NCI-H128 (cell line): ENCODE measurements at regions not wholly inside any gene's neighbourhood (a gene's known extent, or its start where the extent isn't known, plus 50 kb on each side); places are given as distances from the start of the nearest gene placed in this dataset.
"Not testable (repeated sequence)": the region's sequence is repeated elsewhere in the genome, so short reads cannot be mapped to it uniquely, and the experiment has no call there.

Source experiments
- DNase-seq: peaks from one replicate; lab custom pipeline; 2025; ENCODE audit not compliant: unreplicated experiment; lab: John Stamatoyannopoulos, UW

- DNase-seq: no peak
Measured at GRCh38 chr1:195763907-195764374, 844.3 kb downstream of the KCNT2 start.

GRCh38 chr1:195763146-195763906 is 844.9 kb downstream of the KCNT2 start:
- no peak for DNase-seq

- no peak for DNase-seq
Measured at GRCh38 chr1:195761104-195761503, 847.1 kb downstream of the KCNT2 start.

DNA sequence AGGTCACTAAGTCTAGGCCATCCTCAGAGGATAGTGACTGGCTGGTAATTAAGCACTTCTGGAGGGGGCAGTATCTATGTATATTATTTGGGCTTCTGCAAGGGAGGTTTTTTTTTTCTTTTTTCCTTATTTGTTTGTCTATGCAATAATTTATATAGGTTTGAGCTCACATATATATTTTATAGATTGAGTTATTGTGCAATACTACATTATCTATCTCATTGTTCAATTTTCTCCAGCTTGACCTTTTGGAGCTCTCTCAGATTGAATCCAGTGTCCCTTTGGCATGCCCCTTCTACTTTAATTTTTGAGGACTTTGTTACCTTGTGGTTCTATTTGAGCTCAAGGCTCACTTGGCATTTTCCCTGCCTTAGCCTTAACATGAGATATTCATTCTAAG is 852.1 kb downstream of the KCNT2 start:
- DNase-seq: no peak

DNA sequence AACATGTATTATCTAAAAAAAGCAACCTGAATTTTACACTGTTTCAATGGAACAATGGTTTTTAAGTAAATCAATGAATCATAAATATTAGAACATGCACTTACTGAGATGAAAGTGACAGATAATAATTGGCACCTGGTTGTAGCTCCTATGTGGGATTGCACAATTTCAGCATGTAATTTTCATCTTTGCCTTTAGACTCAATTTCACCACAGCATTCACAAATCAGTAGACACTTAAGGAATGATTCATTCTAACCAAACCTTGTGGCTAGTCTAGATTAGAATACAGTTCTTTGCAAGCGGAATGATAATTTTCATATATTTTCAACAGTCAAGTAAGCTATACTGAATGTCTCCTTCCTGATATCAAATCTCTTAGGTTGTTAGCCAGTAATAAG is 853.4 kb downstream of the KCNT2 start:
- no peak for DNase-seq

GRCh38 chr1:195754303-195754702 is 853.9 kb downstream of the KCNT2 start:
- no peak for DNase-seq

DNA sequence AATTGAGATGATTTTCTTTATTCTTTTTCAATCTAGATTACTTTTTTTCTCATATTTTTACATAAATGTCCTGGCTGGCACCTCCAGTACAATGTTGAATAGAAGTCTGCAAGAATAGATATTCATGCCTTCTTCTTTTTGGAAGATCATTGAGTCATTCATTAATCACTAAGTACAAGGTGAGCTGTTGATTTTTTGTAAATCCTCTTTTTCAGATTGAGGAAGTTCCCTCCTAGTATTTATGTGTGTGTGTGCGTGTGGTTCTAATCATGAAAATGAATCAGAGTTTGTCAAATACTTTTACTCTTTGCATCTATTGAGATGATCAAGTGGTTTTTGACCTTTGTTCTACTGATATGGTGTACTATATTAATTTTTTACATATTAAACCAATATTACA is 859.3 kb downstream of the KCNT2 start:
- no peak for DNase-seq

DNA sequence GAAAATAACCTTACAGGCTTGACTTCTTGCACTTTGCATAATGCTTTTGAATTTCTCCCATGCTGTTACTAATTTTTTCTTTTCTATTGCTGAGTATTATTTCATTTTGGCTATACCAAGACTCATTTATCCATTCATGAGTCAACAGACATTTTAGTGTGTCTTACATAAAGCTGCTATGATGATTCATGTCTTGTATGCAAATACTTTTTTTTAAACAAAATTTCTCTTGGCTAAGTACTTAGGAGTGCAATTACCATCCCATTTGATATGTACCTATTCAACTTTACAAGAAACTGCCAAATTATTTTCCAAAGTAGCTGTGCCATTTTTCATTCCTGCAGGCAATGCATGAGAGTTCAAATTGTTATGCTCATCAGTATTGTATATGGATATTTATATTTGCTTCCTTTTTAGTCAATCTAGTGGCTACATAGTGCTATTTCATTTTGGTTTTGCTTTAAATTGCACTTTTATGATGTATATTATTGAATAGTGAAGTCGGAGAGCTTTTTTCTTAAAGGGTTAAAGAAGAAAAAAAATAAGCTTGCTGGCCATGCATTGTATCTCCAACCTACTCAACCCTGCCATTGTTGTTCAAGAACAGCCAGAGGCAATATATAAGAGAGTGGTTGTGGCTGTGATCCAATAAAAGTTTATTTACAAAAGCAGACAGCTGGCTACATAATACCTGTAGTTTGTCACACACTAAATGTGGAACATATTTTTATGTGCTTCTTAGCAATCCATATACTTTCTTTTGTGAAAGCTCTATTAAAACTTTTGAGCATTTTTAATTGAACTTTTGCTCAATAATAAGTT is 862.8 kb downstream of the KCNT2 start:
- no peak for DNase-seq

GRCh38 chr1:195744256-195744655 is 864.0 kb downstream of the KCNT2 start:
- DNase-seq: no peak

GRCh38 chr1:195740862-195741261 is 867.4 kb downstream of the KCNT2 start:
- no peak for DNase-seq

- no peak for DNase-seq
Measured at GRCh38 chr1:195738966-195739650, 869.1 kb downstream of the KCNT2 start.

- no peak for DNase-seq
Measured at GRCh38 chr1:195735140-195735539, 873.1 kb downstream of the KCNT2 start.

- no peak for DNase-seq
Measured at GRCh38 chr1:195733826-195734225, 874.4 kb downstream of the KCNT2 start.

- no peak for DNase-seq
Measured at GRCh38 chr1:195733408-195733807, 874.8 kb downstream of the KCNT2 start.

GRCh38 chr1:195731385-195731784 is 876.9 kb downstream of the KCNT2 start:
- no peak for DNase-seq

DNA sequence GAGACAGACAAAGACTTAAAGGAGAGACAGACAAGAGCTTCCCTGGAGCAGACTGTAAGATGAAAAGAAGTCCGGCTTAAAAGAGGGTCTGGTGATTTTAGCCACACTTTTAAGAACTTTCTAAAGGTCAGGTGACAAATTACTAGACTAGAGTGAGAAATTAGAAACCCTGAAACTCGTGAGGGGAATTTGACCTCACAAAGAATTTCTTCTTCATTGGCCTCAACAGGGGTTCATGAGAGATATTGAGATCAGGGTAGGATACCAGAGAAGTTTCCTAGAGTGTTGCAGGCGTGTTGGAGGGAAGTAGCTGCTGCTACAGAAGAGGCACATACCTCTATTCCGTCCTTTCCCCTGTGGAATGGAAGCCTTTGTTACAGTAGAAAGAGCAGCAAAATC is 884.4 kb downstream of the KCNT2 start:
- DNase-seq: no peak

DNA sequence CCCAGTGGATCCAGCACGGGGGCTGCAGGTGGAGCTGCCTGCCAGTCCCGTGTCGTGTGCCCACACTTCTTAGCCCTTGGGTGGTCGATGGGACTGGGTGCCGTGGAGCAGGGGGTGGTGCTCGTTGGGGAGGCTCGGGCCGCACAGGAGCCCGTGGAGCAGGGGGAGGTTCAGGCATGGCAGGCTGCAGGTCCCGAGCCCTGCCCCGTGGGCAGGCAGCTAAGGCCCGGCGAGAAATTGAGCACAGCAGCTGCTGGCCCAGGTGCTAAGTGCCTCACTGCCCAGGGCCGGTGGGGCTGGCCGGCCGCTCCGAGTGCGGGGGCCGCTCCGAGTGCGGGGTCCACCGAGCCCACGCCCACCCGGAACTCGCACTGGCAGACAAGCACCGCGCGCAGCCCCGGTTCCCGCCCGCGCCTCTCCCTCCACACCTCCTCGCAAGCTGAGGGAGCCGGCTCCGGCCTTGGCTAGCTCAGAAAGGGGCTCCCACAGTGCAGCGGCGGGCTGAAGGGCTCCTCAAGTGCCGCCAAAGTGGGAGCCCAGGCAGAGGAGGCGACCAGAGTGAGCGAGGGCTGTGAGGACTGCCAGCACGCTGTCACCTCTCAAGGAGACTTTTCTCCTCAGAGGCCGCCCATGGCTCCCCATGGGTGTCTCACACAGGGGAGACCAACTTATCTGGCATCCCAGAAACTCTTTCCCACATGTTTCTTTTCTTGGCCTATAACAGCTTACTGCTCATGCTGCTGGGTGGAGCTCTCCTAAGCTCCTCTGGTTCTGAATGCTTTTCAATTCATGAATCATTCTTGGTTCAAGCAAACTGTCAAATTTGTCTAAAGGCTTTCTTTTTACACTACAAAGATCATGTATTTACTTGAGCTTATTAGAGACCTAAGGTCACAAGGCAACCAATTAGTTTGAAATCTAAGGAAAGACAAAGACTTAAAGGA is 885.1 kb downstream of the KCNT2 start:
- not testable (repeated sequence) for DNase-seq

DNA sequence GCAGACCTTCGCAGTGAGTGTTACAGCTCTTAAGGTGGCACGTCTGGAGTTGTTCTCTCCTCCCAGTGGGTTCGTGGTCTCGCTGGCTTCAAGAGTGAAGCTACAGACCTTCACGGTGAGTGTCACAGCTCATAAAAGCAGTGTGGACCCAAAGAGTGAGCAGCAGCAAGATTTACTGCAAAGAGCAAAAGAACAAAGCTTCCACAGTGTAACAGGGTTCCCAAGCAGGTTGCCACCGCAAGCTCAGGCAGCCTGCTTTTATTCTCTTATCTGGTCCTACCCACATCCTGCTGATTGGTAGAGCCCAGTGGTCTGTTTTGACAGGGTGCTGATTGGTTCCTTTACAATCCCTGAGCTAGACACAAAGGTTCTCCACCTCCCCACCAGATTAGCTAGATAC is 886.1 kb downstream of the KCNT2 start:
- DNase-seq: not testable (repeated sequence)

GRCh38 chr1:195721210-195721971 is 886.8 kb downstream of the KCNT2 start:
- DNase-seq: no peak

- DNase-seq: no peak
Measured at GRCh38 chr1:195717651-195718050, 890.6 kb downstream of the KCNT2 start.
